Left lung (tissue), 4 donors: ENCODE measurements at regions not wholly inside any gene's neighbourhood (a gene's known extent, or its start where the extent isn't known, plus 50 kb on each side); places are given as distances from the start of the nearest gene placed in this dataset.

Experiments used
- ATAC-seq: fragments of 200-7000 bp; cut with Tn5 transposase; one replicate; pipeline ENCODE4 v1.9.1; 2020; ENCODE audit warnings: moderate library complexity
- DNase-seq, 4 donors: peaks; one replicate each; pipeline ENCODE4 v3.0.0-alpha.2; 2013 to 2020
- H3K27ac ChIP-seq, 2 donors: fragments of 200-600 bp; sonication (generic) in 1 of 2; one replicate each; pipeline versions ENCODE4 v1.5.0 to v1.8.0; 2020 to 2021
- H3K27me3 ChIP-seq, 2 donors: fragments of 200-600 bp; sonication (generic) in 1 of 2; one replicate each; pipeline versions ENCODE4 v1.5.0 to v1.8.0; 2020 to 2021
- H3K36me3 ChIP-seq, 2 donors: fragments of 200-600 bp; sonication (generic) in 1 of 2; one replicate each; pipeline versions ENCODE4 v1.5.0 to v1.8.0; 2020 to 2021
- H3K4me1 ChIP-seq, 2 donors: fragments of 200-600 bp; one replicate each; pipeline ENCODE4 v1.8.0; 2021
- H3K4me3 ChIP-seq, 2 donors: fragments of 200-600 bp; sonication (generic) in 1 of 2; one replicate each; pipeline versions ENCODE4 v1.5.0 to v1.8.0; 2020 to 2021; ENCODE audit warnings: mild to moderate bottlenecking in 1 of 2
- H3K9me3 ChIP-seq, 2 donors: fragments of 200-600 bp; sonication (generic) in 1 of 2; one replicate each; pipeline versions ENCODE4 v1.5.0 to v1.8.0; 2020 to 2021
- intact Hi-C, 2 donors: fragments of 100-400 bp; cut with DNase I; formaldehyde crosslinking; loops; one replicate each; pipeline versions ENCODE4 v1.11.2 to v1.14.2; 2022
- TF ChIP-seq, protein P1 (sequence below), 2 donors: fragments of 200-600 bp; sonication (generic) in 1 of 2; IDR thresholded peaks; one replicate each; pipeline versions ENCODE4 v1.5.0 to v1.8.0; 2021; ENCODE audit warnings: antibody characterized with exemption in 2 of 2
- donor health status: DM: no; HTN: yes; CAD: no.
- donor health status: DM: no; HTN: no; CAD: no.

DNA sequence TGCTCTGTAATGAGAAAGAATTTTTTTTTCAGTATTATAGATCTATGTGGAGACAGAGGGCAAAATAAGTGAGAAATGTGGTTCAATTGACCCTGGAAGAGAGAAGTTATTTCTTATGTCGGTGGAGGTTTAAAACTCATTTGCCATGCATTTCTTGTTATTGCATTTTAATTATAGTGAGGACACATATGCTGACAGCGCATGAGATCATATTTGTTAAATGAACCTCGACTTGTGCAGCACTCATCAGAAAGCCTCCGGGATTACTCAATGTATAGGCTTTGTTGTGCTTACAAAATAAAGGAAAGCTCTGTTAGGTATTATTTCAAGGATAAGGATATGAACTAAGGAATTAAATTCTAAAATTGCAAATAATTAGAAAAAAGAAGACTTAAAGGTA is 915.1 kb upstream of the MAP3K7 start:
- TF ChIP-seq, protein P1, sequence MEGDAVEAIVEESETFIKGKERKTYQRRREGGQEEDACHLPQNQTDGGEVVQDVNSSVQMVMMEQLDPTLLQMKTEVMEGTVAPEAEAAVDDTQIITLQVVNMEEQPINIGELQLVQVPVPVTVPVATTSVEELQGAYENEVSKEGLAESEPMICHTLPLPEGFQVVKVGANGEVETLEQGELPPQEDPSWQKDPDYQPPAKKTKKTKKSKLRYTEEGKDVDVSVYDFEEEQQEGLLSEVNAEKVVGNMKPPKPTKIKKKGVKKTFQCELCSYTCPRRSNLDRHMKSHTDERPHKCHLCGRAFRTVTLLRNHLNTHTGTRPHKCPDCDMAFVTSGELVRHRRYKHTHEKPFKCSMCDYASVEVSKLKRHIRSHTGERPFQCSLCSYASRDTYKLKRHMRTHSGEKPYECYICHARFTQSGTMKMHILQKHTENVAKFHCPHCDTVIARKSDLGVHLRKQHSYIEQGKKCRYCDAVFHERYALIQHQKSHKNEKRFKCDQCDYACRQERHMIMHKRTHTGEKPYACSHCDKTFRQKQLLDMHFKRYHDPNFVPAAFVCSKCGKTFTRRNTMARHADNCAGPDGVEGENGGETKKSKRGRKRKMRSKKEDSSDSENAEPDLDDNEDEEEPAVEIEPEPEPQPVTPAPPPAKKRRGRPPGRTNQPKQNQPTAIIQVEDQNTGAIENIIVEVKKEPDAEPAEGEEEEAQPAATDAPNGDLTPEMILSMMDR (IDR thresholded peaks at IDR 0.05) = no peak
- Histone ChIP-seq H3K27me3 (no peaks in the 10 kb centered on the region), H3K9me3 (no peaks in the 10 kb centered on the region), H3K4me1 (no peaks in the 10 kb centered on the region), H3K36me3 (no peaks in the 10 kb centered on the region), H3K4me3 (no peak overlapping the region), H3K27ac (no peak overlapping the region)
- no peak for ATAC-seq
- intact Hi-C loops = no loop called here
- DNase-seq = no peak

DNA sequence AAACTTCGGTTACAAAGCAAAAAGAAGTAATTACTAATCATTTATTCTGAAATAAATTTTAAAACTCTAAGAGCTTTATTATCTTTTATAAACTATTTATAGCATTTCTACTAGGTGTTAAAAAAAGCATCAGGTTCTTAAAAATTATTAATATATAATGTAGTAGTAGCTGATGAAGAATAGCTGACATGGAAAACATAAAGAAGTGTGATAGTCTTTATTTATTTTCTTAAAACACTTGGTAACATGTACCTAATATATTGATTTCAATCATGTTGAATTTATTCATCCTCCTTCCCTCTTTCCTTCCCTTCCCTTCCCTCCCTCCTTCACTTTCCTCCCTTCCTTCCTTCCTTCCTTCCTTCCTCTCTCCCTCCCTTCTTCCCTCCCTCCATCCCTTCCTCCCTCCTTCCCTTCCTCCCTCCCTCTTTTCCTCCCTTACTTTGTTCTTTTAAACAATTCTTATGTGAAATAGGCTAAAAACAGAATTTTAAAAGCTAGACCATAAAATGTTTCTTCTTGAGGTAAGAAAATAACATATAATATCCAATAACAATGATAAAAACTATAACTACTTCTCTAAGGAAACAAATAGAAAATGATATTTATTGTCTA is 913.9 kb upstream of the MAP3K7 start:
- ATAC-seq (no peak), DNase-seq (no peak)
- intact Hi-C loops = no loop called here
- TF ChIP-seq, protein P1 (IDR thresholded peaks at IDR 0.05) = no peak
- Histone ChIP-seq H3K36me3 (no peaks in the 10 kb centered on the region), H3K4me1 (no peaks in the 10 kb centered on the region), H3K27ac (no peak overlapping the region), H3K27me3 (no peaks in the 10 kb centered on the region), H3K4me3 (no peak overlapping the region), H3K9me3 (no peaks in the 10 kb centered on the region)

DNA sequence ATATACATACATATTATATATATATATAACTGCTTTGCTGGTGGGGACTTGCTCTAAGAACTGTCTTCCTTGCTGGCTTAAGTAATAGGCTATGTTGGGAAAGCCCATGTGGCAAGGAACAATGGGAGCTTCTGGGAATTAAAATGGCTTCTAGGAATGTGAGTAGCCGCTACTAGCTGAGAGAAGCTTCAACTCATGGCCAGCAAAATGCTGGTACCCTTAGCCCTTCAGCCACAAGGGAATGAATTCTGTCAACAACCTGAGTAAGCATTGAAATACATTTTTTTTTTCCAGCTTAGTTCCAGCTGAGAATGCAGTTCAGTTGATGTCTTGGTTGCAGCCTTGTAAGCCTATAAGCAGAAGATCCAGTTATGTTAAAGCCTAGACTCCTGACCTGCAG is 911.7 kb upstream of the MAP3K7 start:
- intact Hi-C loops = no loop called here
- Histone ChIP-seq H3K27me3 (no peaks in the 10 kb centered on the region), H3K4me3 (no peak overlapping the region), H3K36me3 (no peaks in the 10 kb centered on the region), H3K4me1 (no peaks in the 10 kb centered on the region), H3K9me3 (no peaks in the 10 kb centered on the region), H3K27ac (no peak overlapping the region)
- TF ChIP-seq, protein P1 (IDR thresholded peaks at IDR 0.05) = no peak
- no peak for DNase-seq
- ATAC-seq = no peak

DNA sequence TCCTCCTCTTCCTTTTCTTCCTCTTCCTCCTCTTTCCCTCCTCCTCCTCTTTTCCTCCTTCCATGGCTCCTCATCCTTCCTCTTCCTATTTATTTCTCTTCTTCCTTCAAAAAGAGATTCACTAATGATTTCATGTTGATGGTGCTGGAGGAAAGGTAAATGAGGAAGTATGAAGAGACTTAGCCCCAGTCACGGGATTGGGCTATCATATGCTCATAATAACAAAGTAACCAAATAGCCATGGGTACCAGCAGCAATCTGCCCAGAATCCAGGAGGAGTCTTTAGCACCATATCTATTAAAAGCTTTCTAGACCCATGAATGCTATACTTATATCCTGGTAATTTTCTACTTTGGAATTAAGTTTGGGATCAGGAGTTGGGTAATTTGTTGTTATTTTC is 910.9 kb upstream of the MAP3K7 start:
- ATAC-seq = no peak
- TF ChIP-seq, protein P1 (IDR thresholded peaks at IDR 0.05) = no peak
- Histone ChIP-seq H3K4me3 (no peak overlapping the region), H3K27ac (no peak overlapping the region), H3K36me3 (no peaks in the 10 kb centered on the region), H3K4me1 (no peaks in the 10 kb centered on the region), H3K27me3 (no peaks in the 10 kb centered on the region), H3K9me3 (no peaks in the 10 kb centered on the region)
- no peak for DNase-seq
- intact Hi-C loops = no loop called here

DNA sequence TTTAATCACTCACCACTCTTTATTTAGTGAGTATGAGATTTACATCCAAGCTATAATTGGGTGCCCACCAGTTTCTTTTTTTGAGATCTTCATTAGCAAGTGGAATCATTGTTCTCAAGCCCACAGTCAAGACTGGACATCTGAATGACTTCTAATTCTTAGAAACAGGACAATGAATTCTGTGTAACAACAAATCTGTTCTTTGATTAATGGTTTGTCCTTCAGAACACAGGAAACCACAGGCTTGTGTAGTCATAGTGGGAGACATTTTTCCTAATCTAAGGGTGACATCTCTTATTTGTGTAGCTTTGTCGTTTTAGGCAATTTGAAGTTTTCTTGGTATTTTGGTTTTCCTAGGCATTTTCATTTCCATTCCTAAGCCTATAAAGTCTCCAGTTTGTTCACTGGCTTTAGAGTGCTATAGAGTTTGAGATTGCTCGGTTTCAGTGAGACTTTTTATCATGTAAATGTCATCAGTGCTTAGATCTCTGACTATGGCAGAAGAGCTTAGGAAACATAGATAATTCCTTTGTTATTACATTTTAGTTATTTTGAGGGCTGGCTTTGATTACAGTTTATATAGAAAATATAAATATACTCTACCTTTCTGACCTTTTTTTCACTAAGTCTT is 903.9 kb upstream of the MAP3K7 start:
- TF ChIP-seq, protein P1 (IDR thresholded peaks at IDR 0.05) = no peak

More for the DNA sequence above, 903.9 kb upstream of the MAP3K7 start:
- no peaks in the 10 kb centered on the region for H3K27me3 ChIP-seq
- no peaks in the 10 kb centered on the region for H3K36me3 ChIP-seq
- H3K27ac ChIP-seq = no peak overlapping the region
- ATAC-seq (no peak), DNase-seq (no peak)
- no peaks in the 10 kb centered on the region for H3K4me1 ChIP-seq
- intact Hi-C loops = no loop called here
- no peaks in the 10 kb centered on the region for H3K9me3 ChIP-seq
- H3K4me3 ChIP-seq = no peak overlapping the region
